NT2/D1 (cell line): ENCODE measurements at regions not wholly inside any gene's neighbourhood (a gene's known extent, or its start where the extent isn't known, plus 50 kb on each side); places are given as distances from the start of the nearest gene placed in this dataset.
"Not testable (repeated sequence)": the region's sequence is repeated elsewhere in the genome, so short reads cannot be mapped to it uniquely, and the experiment has no call there.

Experiments used
- DNase-seq: peaks from one replicate; pipeline ENCODE4 v3.0.0-alpha.2; 2011; ENCODE audit warnings: low read depth, low spot score
- H3K27me3 ChIP-seq: 2 replicates; pipeline ENCODE4 v1.6.0; 2011; ENCODE audit warnings: mild to moderate bottlenecking; ENCODE audit not compliant: insufficient read length, insufficient read depth
- H3K36me3 ChIP-seq: 2 replicates; pipeline ENCODE4 v1.6.1; 2011; ENCODE audit warnings: mild to moderate bottlenecking, low read length, mixed read lengths; ENCODE audit not compliant: insufficient read depth, insufficient read length
- H3K4me1 ChIP-seq: 2 replicates; pipeline ENCODE4 v1.5.1; 2011; ENCODE audit not compliant: insufficient read depth, insufficient read length
- H3K4me3 ChIP-seq: 2 replicates; pipeline ENCODE4 v1.5.1; 2011; ENCODE audit warnings: low read depth; ENCODE audit not compliant: insufficient read length
- H3K9ac ChIP-seq: 2 replicates; pipeline ENCODE4 v1.6.0; 2011; ENCODE audit warnings: low read depth; ENCODE audit not compliant: insufficient read length
- H3K9me3 ChIP-seq: 2 replicates; pipeline ENCODE4 v1.5.1; 2011; ENCODE audit warnings: mild to moderate bottlenecking, low read length; ENCODE audit not compliant: insufficient read depth
- SUZ12 ChIP-seq: IDR thresholded peaks from 2 replicates; pipeline ENCODE4 v1.6.1; 2011; ENCODE audit not compliant: insufficient read length, insufficient read depth; ENCODE audit errors: extremely low read depth
- YY1 ChIP-seq: IDR thresholded peaks from 2 replicates; pipeline ENCODE4 v1.6.1; 2011; ENCODE audit not compliant: insufficient read length, insufficient read depth
- ZNF274 ChIP-seq: IDR thresholded peaks from 2 replicates; pipeline ENCODE4 v1.6.1; 2011; ENCODE audit warnings: mild to moderate bottlenecking, low read depth, low read length

DNA sequence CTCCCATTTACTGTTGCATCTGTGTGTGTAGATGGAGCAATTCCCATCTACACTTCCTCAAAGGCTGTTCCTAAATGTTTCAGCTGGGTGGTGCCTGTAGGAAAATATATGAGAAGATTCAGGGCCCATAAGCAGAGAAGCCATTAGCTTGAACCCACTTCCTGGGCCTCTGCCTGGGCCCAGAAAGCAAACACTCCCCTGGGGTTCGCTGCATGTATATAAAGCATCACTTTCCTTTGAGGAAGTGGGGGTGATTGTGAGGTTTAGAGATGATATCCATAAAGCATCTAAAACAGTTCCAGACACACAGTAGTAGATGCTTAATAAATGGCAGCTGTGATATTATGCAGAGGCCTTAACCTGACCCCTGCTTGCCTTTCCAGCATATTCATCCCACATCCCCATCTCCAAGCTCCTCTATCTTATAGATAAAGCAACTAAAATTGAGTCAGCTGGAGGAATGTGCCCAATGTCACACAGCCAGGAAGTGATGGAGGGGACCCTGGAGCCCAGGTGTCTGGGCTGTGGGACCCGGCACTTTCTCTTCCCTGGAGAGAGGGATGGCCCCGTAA lies 280.0 kb upstream of the CRY1 start:
- no peak overlapping the region for H3K4me3 ChIP-seq
- no peaks in the 10 kb centered on the region for H3K4me1 ChIP-seq
- no peaks in the 10 kb centered on the region for H3K9me3 ChIP-seq
- no peak for DNase-seq
- no peak overlapping the region for H3K9ac ChIP-seq
- TF ChIP-seq YY1 (no peak), ZNF274 (no peak), SUZ12 (no peak)
- H3K36me3 ChIP-seq, result no peaks in the 10 kb centered on the region
- no peaks in the 10 kb centered on the region for H3K27me3 ChIP-seq

DNA sequence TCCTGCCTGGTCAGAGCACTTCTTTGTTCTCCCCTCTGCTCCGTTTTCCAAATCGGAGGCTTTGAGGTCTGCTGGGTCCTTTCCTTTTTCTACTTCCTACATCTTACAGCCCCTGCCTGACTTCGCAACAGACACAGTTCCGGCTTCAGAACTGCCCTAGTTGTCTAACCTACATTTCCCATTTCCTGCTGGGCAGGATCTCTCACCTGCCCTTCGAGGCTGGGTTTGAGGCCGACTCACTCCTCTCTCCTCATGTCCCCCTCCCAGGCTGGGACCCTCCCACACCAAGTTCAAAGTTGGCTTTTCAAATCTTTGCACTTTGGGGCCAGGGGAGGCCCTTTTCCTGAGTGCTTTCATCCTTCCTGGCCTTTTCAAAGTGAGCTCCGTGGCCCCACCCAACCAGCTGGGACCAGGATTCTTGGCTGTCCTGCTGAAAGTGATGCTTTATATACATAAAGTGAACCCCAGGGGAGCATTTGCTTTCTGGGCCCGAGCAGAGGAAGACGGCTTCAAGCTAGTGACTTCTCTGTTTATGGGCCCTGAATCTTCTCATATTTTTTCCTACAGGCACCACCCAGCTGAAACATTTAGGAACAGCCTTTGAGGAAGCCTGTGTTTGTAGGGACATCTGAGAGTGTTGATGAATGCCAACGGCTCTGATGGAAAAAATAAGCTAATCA lies 281.0 kb upstream of the CRY1 start:
- no peak for DNase-seq
- Histone ChIP-seq H3K4me3 (no peak overlapping the region), H3K9ac (no peak overlapping the region), H3K36me3 (no peaks in the 10 kb centered on the region), H3K27me3 (no peaks in the 10 kb centered on the region), H3K4me1 (no peaks in the 10 kb centered on the region), H3K9me3 (no peaks in the 10 kb centered on the region)
- TF ChIP-seq SUZ12 (no peak), YY1 (no peak), ZNF274 (no peak)

DNA sequence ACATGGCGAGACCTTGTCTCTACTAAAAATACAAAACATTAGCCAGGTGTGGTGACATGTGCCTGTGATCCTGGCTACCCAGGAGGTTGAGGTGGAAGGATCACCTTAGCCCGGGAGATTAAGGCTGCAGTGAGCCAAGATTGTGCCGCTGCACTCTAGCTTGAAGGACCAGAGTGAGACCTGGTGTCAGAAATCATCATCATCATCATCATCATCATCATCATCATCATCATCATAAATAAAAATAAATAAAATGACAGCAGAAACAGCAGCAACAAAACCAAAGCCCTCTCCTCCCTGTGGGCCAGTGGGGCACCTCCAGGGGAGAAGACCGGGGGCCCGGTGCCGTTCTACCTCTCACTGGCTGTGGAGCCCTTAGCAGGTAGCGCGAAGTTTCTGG lies 281.9 kb upstream of the CRY1 start:
- TF ChIP-seq ZNF274 (no peak), YY1 (no peak), SUZ12 (no peak)
- no peak for DNase-seq
- Histone ChIP-seq H3K4me1 (no peaks in the 10 kb centered on the region), H3K36me3 (no peaks in the 10 kb centered on the region), H3K9ac (no peak overlapping the region), H3K4me3 (no peak overlapping the region), H3K27me3 (no peaks in the 10 kb centered on the region), H3K9me3 (no peaks in the 10 kb centered on the region)

DNA sequence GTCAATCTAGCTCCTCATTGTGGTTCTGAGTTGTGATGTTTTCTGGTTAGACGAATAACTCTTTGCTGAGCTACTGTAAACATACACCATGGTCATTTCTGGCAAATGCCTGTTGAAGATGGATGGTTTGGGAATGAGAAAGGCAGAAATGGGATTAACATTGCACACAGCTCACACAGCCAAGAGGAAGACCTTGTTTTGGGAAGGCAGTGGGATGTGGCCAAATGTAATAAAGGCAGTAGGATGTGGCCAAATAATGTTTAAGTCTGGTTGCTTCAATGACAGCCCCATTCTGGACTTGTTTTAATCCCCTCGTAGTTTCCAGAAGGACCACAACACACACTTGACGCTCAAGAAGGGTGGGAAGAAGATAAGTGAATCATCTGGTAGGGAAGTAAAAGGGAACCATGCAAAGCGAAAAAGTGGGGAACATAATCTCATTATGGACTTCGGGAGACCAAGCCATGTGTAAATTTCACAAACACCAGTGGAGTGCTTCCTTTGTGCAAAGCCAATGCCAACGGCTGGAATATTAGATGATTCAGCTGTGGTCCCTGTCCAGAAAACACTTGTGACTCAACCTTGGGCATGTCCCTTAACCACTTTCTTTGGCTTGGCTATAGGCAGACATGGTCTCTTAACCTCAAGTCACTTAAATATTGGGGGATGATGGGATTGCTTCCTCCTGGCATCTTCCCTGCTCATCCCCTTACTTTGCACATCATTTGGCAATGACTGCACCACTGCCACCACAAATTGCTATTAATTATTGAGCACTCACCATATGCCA lies 284.4 kb upstream of the CRY1 start:
- DNase-seq, result no peak
- Histone ChIP-seq H3K27me3 (no peaks in the 10 kb centered on the region), H3K9ac (no peak overlapping the region), H3K36me3 (no peaks in the 10 kb centered on the region), H3K4me1 (no peaks in the 10 kb centered on the region), H3K9me3 (no peaks in the 10 kb centered on the region), H3K4me3 (no peak overlapping the region)
- TF ChIP-seq YY1, result no peak
- TF ChIP-seq ZNF274, result no peak
- no peak for TF ChIP-seq SUZ12

DNA sequence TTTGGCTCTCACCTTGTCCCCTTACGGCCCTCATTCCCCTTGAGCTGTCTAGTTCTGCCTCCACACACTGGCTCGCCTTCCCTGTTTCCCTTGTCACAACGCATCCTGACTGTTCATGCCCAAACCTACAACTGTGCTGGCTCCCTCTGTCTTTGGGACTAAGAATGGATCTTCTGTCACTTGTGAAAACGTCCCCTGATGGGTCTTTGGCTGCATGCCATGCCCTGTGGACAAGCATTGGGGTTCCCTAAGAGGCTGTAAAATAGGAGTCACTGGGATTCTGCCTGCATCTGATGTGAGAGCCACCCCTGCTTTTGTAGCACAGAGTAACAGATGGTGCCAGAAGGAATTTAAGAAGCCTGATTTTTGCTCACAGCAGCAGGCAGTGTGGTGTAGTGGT lies 285.3 kb upstream of the CRY1 start:
- DNase-seq, result no peak
- Histone ChIP-seq H3K9me3 (no peaks in the 10 kb centered on the region), H3K27me3 (no peaks in the 10 kb centered on the region), H3K9ac (no peak overlapping the region), H3K36me3 (no peaks in the 10 kb centered on the region), H3K4me3 (no peak overlapping the region), H3K4me1 (no peaks in the 10 kb centered on the region)
- no peak for TF ChIP-seq ZNF274
- no peak for TF ChIP-seq SUZ12
- no peak for TF ChIP-seq YY1

DNA sequence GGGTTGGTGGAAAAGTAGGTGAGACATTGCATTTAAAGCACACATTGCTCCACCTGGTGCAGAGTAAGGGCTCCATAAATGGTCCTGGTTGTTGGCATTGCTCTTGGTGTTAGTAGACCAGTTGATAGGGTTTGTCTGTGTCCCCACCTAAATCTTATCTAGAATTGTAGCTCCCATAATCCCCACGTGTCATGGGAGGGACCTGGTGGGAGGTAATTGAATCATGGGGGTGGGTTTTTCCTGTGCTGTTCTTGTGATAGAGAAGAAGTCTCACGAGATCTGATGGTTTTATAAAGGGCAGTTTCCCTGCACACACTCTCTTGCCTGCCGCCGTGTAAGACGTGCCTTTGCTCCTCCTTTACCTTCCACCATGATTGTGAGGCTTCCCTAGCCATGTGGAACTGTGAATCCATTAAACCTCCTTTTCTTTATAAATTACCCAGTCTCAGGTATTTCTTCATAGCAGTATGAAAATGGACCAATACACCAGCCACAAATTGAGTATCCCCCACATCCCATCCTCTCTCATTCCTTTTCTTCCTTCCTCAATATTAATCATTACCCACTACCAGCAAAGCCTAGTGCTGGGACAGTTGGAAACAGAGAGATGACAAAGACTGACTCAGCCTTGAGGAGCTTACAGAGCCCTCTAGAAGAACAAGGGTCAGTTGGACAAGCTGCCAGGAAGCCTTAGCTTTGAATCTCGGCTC lies 285.9 kb upstream of the CRY1 start:
- not testable (repeated sequence) for H3K9ac ChIP-seq, H3K27me3 ChIP-seq, H3K9me3 ChIP-seq, H3K4me1 ChIP-seq, H3K36me3 ChIP-seq, DNase-seq, H3K4me3 ChIP-seq
